ENCODE measurements at regions not wholly inside any gene's neighbourhood (a gene's known extent, or its start where the extent isn't known, plus 50 kb on each side); places are given as distances from the start of the nearest gene placed in this dataset.
"Not testable (repeated sequence)": the region's sequence is repeated elsewhere in the genome, so short reads cannot be mapped to it uniquely, and the experiment has no call there.

GRCh38 chr16:87143661-87144121 is 173.5 kb downstream of the C16orf95 start:
- DNase-seq: no peak

GRCh38 chr16:87144232-87144631 is 173.0 kb downstream of the C16orf95 start:
- DNase-seq: no peak

GRCh38 chr16:87145181-87146176 is 171.7 kb downstream of the C16orf95 start:
- DNase-seq: no peak

GRCh38 chr16:87146676-87147075 is 170.5 kb downstream of the C16orf95 start:
- DNase-seq: no peak

- no peak for DNase-seq
Observed at GRCh38 chr16:87149051-87149450, 168.1 kb downstream of the C16orf95 start.

- no peak for DNase-seq
Observed at GRCh38 chr16:87150262-87150661, 166.9 kb downstream of the C16orf95 start.

- DNase-seq: no peak
Observed at GRCh38 chr16:87150681-87151280, 166.4 kb downstream of the C16orf95 start.

- DNase-seq: no peak
Observed at GRCh38 chr16:87152221-87152755, 164.9 kb downstream of the C16orf95 start.

GRCh38 chr16:87153326-87153725 is 163.9 kb downstream of the C16orf95 start:
- no peak for DNase-seq

- not testable (repeated sequence) for DNase-seq
Observed at GRCh38 chr16:87155315-87155714, 161.9 kb downstream of the C16orf95 start.

- DNase-seq: no peak
Observed at GRCh38 chr16:87156195-87156594, 161.0 kb downstream of the C16orf95 start.

GRCh38 chr16:87160234-87160636 is 157.0 kb downstream of the C16orf95 start:
- no peak for DNase-seq

- no peak for DNase-seq
Observed at GRCh38 chr16:87160701-87161337, 156.4 kb downstream of the C16orf95 start.

GRCh38 chr16:87161410-87161809 is 155.8 kb downstream of the C16orf95 start:
- not testable (repeated sequence) for DNase-seq

GRCh38 chr16:87161822-87162676 is 155.1 kb downstream of the C16orf95 start:
- no peak for DNase-seq

GRCh38 chr16:87162799-87163198 is 154.4 kb downstream of the C16orf95 start:
- not testable (repeated sequence) for DNase-seq

- DNase-seq: no peak
Observed at GRCh38 chr16:87163637-87164036, 153.6 kb downstream of the C16orf95 start.

GRCh38 chr16:87165151-87165550 is 152.0 kb downstream of the C16orf95 start:
- DNase-seq: no peak

GRCh38 chr16:87165885-87166284 is 151.3 kb downstream of the C16orf95 start:
- no peak for DNase-seq

- DNase-seq: no peak
Observed at GRCh38 chr16:87166321-87166720, 150.9 kb downstream of the C16orf95 start.

- DNase-seq: no peak
Observed at GRCh38 chr16:87166934-87167333, 150.3 kb downstream of the C16orf95 start.

GRCh38 chr16:87169509-87169995 is 147.6 kb downstream of the C16orf95 start:
- DNase-seq: no peak
